H1 (cell line): ENCODE measurements at regions not wholly inside any gene's neighbourhood (a gene's known extent, or its start where the extent isn't known, plus 50 kb on each side); places are given as distances from the start of the nearest gene placed in this dataset.

Source experiments
- CTCF ChIA-PET: fragments of 300-600 bp; sonication (Branson Sonifier 250); formaldehyde crosslinking; loops from one replicate; lab custom pipeline; 2021; ENCODE audit not compliant: partially characterized antibody; lab: Charles Lee
- POLR2A ChIA-PET: fragments of 300-600 bp; sonication (Branson Sonifier 250); formaldehyde crosslinking; loops from one replicate; lab custom pipeline; 2021; ENCODE audit warnings: inconsistent platforms; ENCODE audit not compliant: partially characterized antibody; lab: Charles Lee
- DNase-seq, 2 experiments: peaks; one replicate each; pipeline versions ENCODE4 v3.0.0 to v3.0.0-alpha.2; 2010 to 2022; ENCODE audit warnings: low spot score in 2 of 2, low read depth in 1 of 2, mixed read lengths in 1 of 2
- FAIRE-seq: peaks from 2 replicates; lab custom pipeline; 2011; peaks lifted over from hg19 to GRCh38; lab: Jason Lieb, UNC
- H2AFZ ChIP-seq: 2 replicates; pipeline ENCODE4 v1.8.1; 2012; ENCODE audit warnings: low read length, inconsistent platforms
- H2AK5ac ChIP-seq: 2 replicates; pipeline ENCODE4 v1.6.1; 2013; ENCODE audit warnings: low read depth, low read length
- H2BK120ac ChIP-seq: replicated peaks from 2 replicates; pipeline ENCODE3; 2013; ENCODE audit warnings: low read depth, low read length, inconsistent platforms
- H2BK12ac ChIP-seq: 2 replicates; pipeline ENCODE4 v1.6.1; 2013; ENCODE audit warnings: low read depth, low read length
- H2BK15ac ChIP-seq: 2 replicates; pipeline ENCODE4 v1.6.1; 2013; ENCODE audit warnings: low read length
- H2BK20ac ChIP-seq: 2 replicates; pipeline ENCODE4 v1.6.1; 2013; ENCODE audit warnings: low read length
- H2BK5ac ChIP-seq: 2 replicates; pipeline ENCODE4 v1.6.1; 2013; ENCODE audit warnings: low read depth, low read length
- H3K14ac ChIP-seq: 2 replicates; pipeline ENCODE4 v1.6.1; 2013; ENCODE audit warnings: inconsistent platforms; ENCODE audit not compliant: insufficient read length
- H3K18ac ChIP-seq: 2 replicates; pipeline ENCODE4 v1.6.1; 2013; ENCODE audit warnings: low read length; ENCODE audit errors: extremely low read depth
- H3K23ac ChIP-seq: 2 replicates; pipeline ENCODE4 v1.6.1; 2013; ENCODE audit warnings: inconsistent platforms; ENCODE audit not compliant: insufficient read length
- H3K23me2 ChIP-seq: 2 replicates; pipeline ENCODE4 v1.6.1; 2013; ENCODE audit warnings: low read depth, low read length
- H3K27ac ChIP-seq: 2 replicates; pipeline ENCODE4 v1.6.1; 2011; ENCODE audit warnings: low read depth, low read length, inconsistent platforms
- H3K27me3 ChIP-seq, 4 experiments: replicated peaks in 1 of 4; 1 replicate in 1 of 4; 2 replicates in 3 of 4; pipeline versions ENCODE4 v1.6.1 to v1.8.1; 2011 to 2013; ENCODE audit warnings: low read length in 3 of 4, mild to moderate bottlenecking in 3 of 4, inconsistent platforms in 2 of 4, mixed read lengths in 2 of 4, moderate library complexity in 1 of 4; ENCODE audit not compliant: control insufficient read depth in 3 of 4, insufficient read depth in 3 of 4; ENCODE audit errors: extremely low read depth in 1 of 4
- H3K36me3 ChIP-seq, 4 experiments: 2 replicates each; pipeline versions ENCODE4 v1.6.1 to v1.8.1; 2011 to 2013; ENCODE audit warnings: mild to moderate bottlenecking in 4 of 4, low read length in 3 of 4, moderate library complexity in 2 of 4, control low read depth in 1 of 4, inconsistent platforms in 1 of 4; ENCODE audit not compliant: insufficient read depth in 4 of 4, control insufficient read depth in 2 of 4
- H3K4ac ChIP-seq: replicated peaks from 2 replicates; pipeline ENCODE3; 2013; ENCODE audit warnings: low read length, low read depth, mixed read lengths, inconsistent platforms; ENCODE audit not compliant: insufficient read length
- H3K4me1 ChIP-seq, 4 experiments: replicated peaks in 1 of 4; 1 replicate in 1 of 4; 2 replicates in 3 of 4; pipeline versions ENCODE4 v1.6.1 to v1.8.1; 2011 to 2013; ENCODE audit warnings: low read length in 3 of 4, inconsistent platforms in 2 of 4, mixed read lengths in 1 of 4; ENCODE audit not compliant: insufficient read depth in 4 of 4, control insufficient read depth in 3 of 4
- H3K4me2 ChIP-seq, 2 experiments: 2 replicates each; pipeline versions ENCODE4 v1.6.1 to v1.8.1; 2011 to 2013; ENCODE audit warnings: low read depth in 2 of 2, low read length in 2 of 2, control low read depth in 1 of 2, inconsistent platforms in 1 of 2, mild to moderate bottlenecking in 1 of 2; ENCODE audit not compliant: insufficient read depth in 1 of 2
- H3K4me3 ChIP-seq, 4 experiments: fragments of 200-600, 300-600 bp in 1 of 4; sonication (generic), shearing (Covaris generic), sonication (Bioruptor Twin) in 1 of 4; 2 replicates each; pipeline versions ENCODE4 v1.5.1 to v1.8.1; 2011 to 2016; ENCODE audit warnings: low read length in 4 of 4, low read depth in 3 of 4, control low read depth in 2 of 4, inconsistent platforms in 2 of 4, mild to moderate bottlenecking in 2 of 4, mixed read lengths in 1 of 4, moderate library complexity in 1 of 4; ENCODE audit not compliant: insufficient read depth in 2 of 4; ENCODE audit errors: extremely low read depth in 1 of 4
- H3K56ac ChIP-seq: replicated peaks from 2 replicates; pipeline ENCODE3; 2013; ENCODE audit warnings: low read depth, mild to moderate bottlenecking, mixed read lengths, low read length, inconsistent platforms; ENCODE audit not compliant: insufficient read length
- H3K79me1 ChIP-seq: 2 replicates; pipeline ENCODE4 v1.6.1; 2013; ENCODE audit warnings: low read depth, low read length, control low read depth
- H3K79me2 ChIP-seq, 2 experiments: 2 replicates each; pipeline versions ENCODE4 v1.6.1 to v1.8.1; 2012 to 2013; ENCODE audit warnings: low read length in 2 of 2, mild to moderate bottlenecking in 2 of 2, inconsistent platforms in 1 of 2; ENCODE audit not compliant: insufficient read depth in 2 of 2, control insufficient read depth in 1 of 2
- H3K9ac ChIP-seq, 4 experiments: replicated peaks in 1 of 4; 1 replicate in 1 of 4; 2 replicates in 3 of 4; pipeline versions ENCODE4 v1.6.1 to v1.8.1; 2011 to 2013; ENCODE audit warnings: low read depth in 3 of 4, low read length in 3 of 4, control low read depth in 2 of 4, mild to moderate bottlenecking in 2 of 4, moderate library complexity in 2 of 4, inconsistent platforms in 1 of 4; ENCODE audit errors: extremely low read depth in 1 of 4
- H3K9me3 ChIP-seq, 2 experiments: 2 replicates each; pipeline versions ENCODE4 v1.6.1 to v1.8.1; 2012 to 2013; ENCODE audit warnings: mild to moderate bottlenecking in 2 of 2, moderate library complexity in 2 of 2, control low read depth in 1 of 2, inconsistent platforms in 1 of 2, low read depth in 1 of 2, low read length in 1 of 2, mixed read lengths in 1 of 2; ENCODE audit not compliant: insufficient read depth in 2 of 2
- H4K20me1 ChIP-seq, 2 experiments: replicated peaks in 1 of 2; 2 replicates each; pipeline versions ENCODE3 to v1.8.1; 2011 to 2013; ENCODE audit warnings: inconsistent platforms in 2 of 2, low read length in 2 of 2, mild to moderate bottlenecking in 1 of 2; ENCODE audit not compliant: insufficient read depth in 2 of 2, control insufficient read depth in 1 of 2
- H4K5ac ChIP-seq: 2 replicates; pipeline ENCODE4 v1.6.1; 2013; ENCODE audit warnings: low read length, low read depth, mixed read lengths, inconsistent platforms; ENCODE audit not compliant: insufficient read length
- H4K8ac ChIP-seq: 2 replicates; pipeline ENCODE4 v1.8.0; 2013; ENCODE audit warnings: mild to moderate bottlenecking, moderate library complexity, low read length, inconsistent platforms; ENCODE audit not compliant: insufficient read depth; ENCODE audit errors: extremely low read depth
- H4K91ac ChIP-seq: replicated peaks from 2 replicates; pipeline ENCODE3; 2013; ENCODE audit warnings: low read length, mixed read lengths, inconsistent platforms; ENCODE audit not compliant: insufficient read length
- POU5F1 ChIP-seq: IDR thresholded peaks from 2 replicates; pipeline ENCODE4 v1.6.1; 2011; ENCODE audit warnings: low read depth, mild to moderate bottlenecking, low read length, moderate library complexity
- TAF1 ChIP-seq: IDR thresholded peaks from 2 replicates; pipeline ENCODE4 v1.6.1; 2011; ENCODE audit warnings: mild to moderate bottlenecking, low read depth, low read length
- WGBS, 2 experiments: shearing (Covaris generic) in 1 of 2; methylation state at CpG; one replicate each; pipeline versions ENCODE4 v1.1.6 to v1.1.7; 2013 to 2015; ENCODE audit warnings: low lambda C conversion rate in 2 of 2, mixed read lengths in 2 of 2, inconsistent platforms in 1 of 2, low coverage in 1 of 2, missing lambda C conversion rate in 1 of 2; ENCODE audit not compliant: insufficient replicate concordance in 2 of 2, insufficient coverage in 1 of 2, insufficient read length in 1 of 2; ENCODE audit errors: extremely low coverage in 1 of 2, missing lambda C conversion rate in 1 of 2; 5-methylcytosine and 5-hydroxymethylcytosine counted together

DNA sequence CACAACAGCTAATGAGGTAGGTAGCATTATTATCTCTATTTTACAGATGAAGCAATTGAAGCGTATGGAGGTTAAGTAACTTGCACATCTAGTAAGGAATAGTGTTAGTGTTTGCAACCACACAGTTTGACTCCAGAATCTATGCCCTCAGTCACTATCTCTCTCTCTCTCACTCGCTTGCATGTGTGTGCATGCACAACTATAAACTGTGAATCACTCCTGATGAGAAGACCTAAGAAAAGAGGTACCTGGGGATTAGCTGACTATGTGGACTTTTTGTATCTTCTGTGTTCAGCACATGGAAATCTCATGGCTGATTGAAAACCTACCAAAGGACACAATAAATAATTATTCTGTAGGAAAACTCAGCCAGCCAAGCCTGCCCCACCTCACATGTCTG, 295.5 kb downstream of the BRINP2 start:
- no peak overlapping the region for H2BK5ac ChIP-seq
- H3K79me2 ChIP-seq = no peaks in the 10 kb centered on the region
- H3K9me3 ChIP-seq = no peaks in the 10 kb centered on the region
- H2AFZ ChIP-seq = no peak overlapping the region
- H4K5ac ChIP-seq = no peak overlapping the region
- H3K4me3 ChIP-seq = no peak overlapping the region
- H3K4me1 ChIP-seq = no peaks in the 10 kb centered on the region
- H3K18ac ChIP-seq = no peak overlapping the region
- ChIA-PET POLR2A (no interaction called here), CTCF (interaction anchor here (0.6 kb wide), 1 partner anchor 54 kb away, joined by 3 read pairs; no protein-coding TSS in a partner anchor)
- no peak for DNase-seq
- no peak overlapping the region for H3K27ac ChIP-seq
- H4K20me1 ChIP-seq = no peaks in the 10 kb centered on the region
- H4K8ac ChIP-seq = no peak overlapping the region
- no peak overlapping the region for H3K4ac ChIP-seq
- no peak overlapping the region for H4K91ac ChIP-seq
- no peaks in the 10 kb centered on the region for H3K23me2 ChIP-seq
- no peaks in the 10 kb centered on the region for H3K36me3 ChIP-seq
- H3K56ac ChIP-seq = no peak overlapping the region
- 91% methylated on average over 2 of the region's 2 CpGs; no CpG with 5 or more reads in 1 of the 2 experiments for WGBS, 2 experiments
- no peak overlapping the region for H3K23ac ChIP-seq
- no peak overlapping the region for H2AK5ac ChIP-seq
- TF ChIP-seq TAF1 = no peak
- TF ChIP-seq POU5F1 = no peak
- no peak overlapping the region for H3K4me2 ChIP-seq
- H3K9ac ChIP-seq = no peak overlapping the region
- no peaks in the 10 kb centered on the region for H3K27me3 ChIP-seq
- no peak overlapping the region for H2BK15ac ChIP-seq
- FAIRE-seq = no peak
- H2BK120ac ChIP-seq = no peak overlapping the region
- no peaks in the 10 kb centered on the region for H3K79me1 ChIP-seq
- H2BK12ac ChIP-seq = no peak overlapping the region
- H3K14ac ChIP-seq = no peak overlapping the region
- H2BK20ac ChIP-seq = no peak overlapping the region
